GM13976 (cell line): ENCODE measurements at regions not wholly inside any gene's neighbourhood (a gene's known extent, or its start where the extent isn't known, plus 50 kb on each side); places are given as distances from the start of the nearest gene placed in this dataset.

ENCODE experiments used
- DNase-seq: peaks from one replicate; pipeline ENCODE4 v3.0.0; 2012; ENCODE audit warnings: low spot score
- CTCF ChIP-seq: IDR thresholded peaks from 2 replicates; pipeline ENCODE4 v1.5.1; 2012; ENCODE audit warnings: borderline replicate concordance, mild to moderate bottlenecking; ENCODE audit not compliant: insufficient read depth; ENCODE audit errors: extremely low read depth, missing control alignments, control extremely low read depth
- in situ Hi-C: fragments of 300-500 bp; cut with MboI; formaldehyde crosslinking; loops from one replicate; pipeline ENCODE4 v1.12.0; 2022; ENCODE audit warnings: low sequenced_read_pairs, mixed read lengths, inconsistent platforms; ENCODE audit not compliant: unreplicated experiment

- DNase-seq, result no peak
- in situ Hi-C loops, result no loop called here
- TF ChIP-seq CTCF, result no peak
Measured at GRCh38 chr17:79295307-79295706, 220.7 kb downstream of the ENGASE start.

GRCh38 chr17:79294459-79295071, 219.9 kb downstream of the ENGASE start:
- in situ Hi-C loops, result no loop called here
- no peak for TF ChIP-seq CTCF
- peak; percentile 67 for DNase-seq

- in situ Hi-C loops, result no loop called here
- DNase-seq, result no peak
- no peak for TF ChIP-seq CTCF
Measured at GRCh38 chr17:79292501-79292900, 217.9 kb downstream of the ENGASE start.

- no peak for TF ChIP-seq CTCF
- in situ Hi-C loops, result no loop called here
- DNase-seq, result no peak
Measured at GRCh38 chr17:79291391-79291790, 216.8 kb downstream of the ENGASE start.

GRCh38 chr17:79290726-79291125, 216.1 kb downstream of the ENGASE start:
- TF ChIP-seq CTCF, result no peak
- no peak for DNase-seq
- in situ Hi-C loops, result no loop called here

- TF ChIP-seq CTCF, result no peak
- in situ Hi-C loops, result no loop called here
- DNase-seq, result no peak
Measured at GRCh38 chr17:79288950-79289349, 214.3 kb downstream of the ENGASE start.
